Endodermal cell (in vitro differentiated cells): ENCODE measurements at regions not wholly inside any gene's neighbourhood (a gene's known extent, or its start where the extent isn't known, plus 50 kb on each side); places are given as distances from the start of the nearest gene placed in this dataset.

ENCODE experiments used
- DNase-seq: peaks from one replicate; pipeline ENCODE4 v3.0.0-alpha.2; 2017
- H3K27ac ChIP-seq: 2 replicates; pipeline ENCODE4 v1.5.1; 2013; ENCODE audit warnings: mild to moderate bottlenecking, low read depth, low read length, moderate library complexity
- H3K27me3 ChIP-seq: 2 replicates; pipeline ENCODE4 v1.6.1; 2013; ENCODE audit warnings: mild to moderate bottlenecking, low read length, moderate library complexity; ENCODE audit not compliant: insufficient read depth, control insufficient read depth, poor library complexity, severe bottlenecking
- H3K36me3 ChIP-seq: 2 replicates; pipeline ENCODE4 v1.7.0; 2013; ENCODE audit warnings: mild to moderate bottlenecking, low read length, moderate library complexity; ENCODE audit not compliant: control insufficient read depth, insufficient read depth
- H3K4me1 ChIP-seq: one replicate; pipeline ENCODE4 v1.7.0; 2013; ENCODE audit warnings: low read length; ENCODE audit not compliant: control insufficient read depth, insufficient read depth
- H3K4me3 ChIP-seq: 2 replicates; pipeline ENCODE4 v1.5.1; 2013; ENCODE audit warnings: mild to moderate bottlenecking, low read length, moderate library complexity
- H3K9ac ChIP-seq: 2 replicates; pipeline ENCODE4 v1.6.1; 2013; ENCODE audit warnings: mild to moderate bottlenecking, low read length, moderate library complexity; ENCODE audit not compliant: poor library complexity, severe bottlenecking; ENCODE audit errors: extremely low read depth
- H3K9me3 ChIP-seq: 2 replicates; pipeline ENCODE4 v1.6.1; 2013; ENCODE audit warnings: mild to moderate bottlenecking, low read length, moderate library complexity; ENCODE audit not compliant: control insufficient read depth
- H3K27ac Mint-ChIP-seq: 2 replicates; pipeline ENCODE4 v1.8.0; 2020; ENCODE audit warnings: mixed read lengths
- H3K27me3 Mint-ChIP-seq: 2 replicates; pipeline ENCODE4 v1.8.0; 2021; ENCODE audit warnings: mild to moderate bottlenecking, mixed read lengths; ENCODE audit not compliant: insufficient read depth
- H3K36me3 Mint-ChIP-seq: 2 replicates; pipeline ENCODE4 v1.8.0; 2020; ENCODE audit warnings: low read depth, mixed read lengths
- H3K4me1 Mint-ChIP-seq: 2 replicates; pipeline ENCODE4 v1.8.0; 2020; ENCODE audit warnings: mixed read lengths
- H3K4me3 Mint-ChIP-seq: 2 replicates; pipeline ENCODE4 v1.8.0; 2020; ENCODE audit warnings: mild to moderate bottlenecking, moderate library complexity, mixed read lengths
- H3K9me3 Mint-ChIP-seq: 2 replicates; pipeline ENCODE4 v1.8.0; 2020; ENCODE audit warnings: mild to moderate bottlenecking, mixed read lengths
- WGBS, 2 experiments: methylation state at CpG; one replicate each; pipeline versions ENCODE4 v1.1.5 to v1.1.7; 2013; ENCODE audit warnings: missing lambda C conversion rate in 2 of 2, mixed read lengths in 1 of 2; ENCODE audit not compliant: insufficient coverage in 1 of 2, insufficient read length in 1 of 2; 5-methylcytosine and 5-hydroxymethylcytosine counted together
- TF ChIP-seq, protein P1 (sequence below): fragments of 200-600 bp; sonication (generic); conservative IDR thresholded peaks from 2 replicates; pipeline ENCODE4 v1.5.0; 2021; ENCODE audit warnings: antibody characterized with exemption, mild to moderate bottlenecking

DNA sequence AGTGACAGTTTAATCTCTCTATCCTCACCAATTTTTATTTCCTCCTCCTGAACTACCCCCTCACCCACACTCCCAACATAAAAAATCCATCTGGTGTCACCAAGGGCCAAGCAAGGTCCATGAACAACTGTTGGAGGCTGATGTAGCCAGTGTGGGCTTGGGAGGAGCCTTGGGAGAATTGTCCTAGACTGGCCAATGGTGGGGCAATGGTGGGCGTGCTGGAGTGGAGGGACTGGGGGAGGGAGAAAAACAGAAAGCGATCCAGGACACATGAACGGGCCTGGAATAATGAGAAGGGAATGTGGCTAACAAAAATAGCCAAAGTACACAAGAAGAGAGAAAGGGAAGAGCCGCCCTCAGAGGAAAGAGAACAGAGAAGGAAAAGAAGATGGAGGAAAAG lies 272.6 kb downstream of the ENC1 start:
- no peak overlapping the region for H3K27ac ChIP-seq
- TF ChIP-seq, protein P1, sequence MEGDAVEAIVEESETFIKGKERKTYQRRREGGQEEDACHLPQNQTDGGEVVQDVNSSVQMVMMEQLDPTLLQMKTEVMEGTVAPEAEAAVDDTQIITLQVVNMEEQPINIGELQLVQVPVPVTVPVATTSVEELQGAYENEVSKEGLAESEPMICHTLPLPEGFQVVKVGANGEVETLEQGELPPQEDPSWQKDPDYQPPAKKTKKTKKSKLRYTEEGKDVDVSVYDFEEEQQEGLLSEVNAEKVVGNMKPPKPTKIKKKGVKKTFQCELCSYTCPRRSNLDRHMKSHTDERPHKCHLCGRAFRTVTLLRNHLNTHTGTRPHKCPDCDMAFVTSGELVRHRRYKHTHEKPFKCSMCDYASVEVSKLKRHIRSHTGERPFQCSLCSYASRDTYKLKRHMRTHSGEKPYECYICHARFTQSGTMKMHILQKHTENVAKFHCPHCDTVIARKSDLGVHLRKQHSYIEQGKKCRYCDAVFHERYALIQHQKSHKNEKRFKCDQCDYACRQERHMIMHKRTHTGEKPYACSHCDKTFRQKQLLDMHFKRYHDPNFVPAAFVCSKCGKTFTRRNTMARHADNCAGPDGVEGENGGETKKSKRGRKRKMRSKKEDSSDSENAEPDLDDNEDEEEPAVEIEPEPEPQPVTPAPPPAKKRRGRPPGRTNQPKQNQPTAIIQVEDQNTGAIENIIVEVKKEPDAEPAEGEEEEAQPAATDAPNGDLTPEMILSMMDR, result no peak
- DNase-seq, result no peak
- Mint-ChIP-seq H3K4me3 (no peak overlapping the region), H3K27me3 (no peaks in the 10 kb centered on the region), H3K27ac (no peak overlapping the region), H3K9me3 (no peaks in the 10 kb centered on the region), H3K4me1 (peaks cover 6% of the 10 kb centered on the region), H3K36me3 (no peaks in the 10 kb centered on the region)
- no peaks in the 10 kb centered on the region for H3K36me3 ChIP-seq
- no peaks in the 10 kb centered on the region for H3K9me3 ChIP-seq
- no peak overlapping the region for H3K9ac ChIP-seq
- no peak overlapping the region for H3K4me3 ChIP-seq
- no peaks in the 10 kb centered on the region for H3K4me1 ChIP-seq
- H3K27me3 ChIP-seq, result no peaks in the 10 kb centered on the region
- WGBS, 2 experiments, result 85 to 94% methylated on average over 4 of the region's 4 CpGs

DNA sequence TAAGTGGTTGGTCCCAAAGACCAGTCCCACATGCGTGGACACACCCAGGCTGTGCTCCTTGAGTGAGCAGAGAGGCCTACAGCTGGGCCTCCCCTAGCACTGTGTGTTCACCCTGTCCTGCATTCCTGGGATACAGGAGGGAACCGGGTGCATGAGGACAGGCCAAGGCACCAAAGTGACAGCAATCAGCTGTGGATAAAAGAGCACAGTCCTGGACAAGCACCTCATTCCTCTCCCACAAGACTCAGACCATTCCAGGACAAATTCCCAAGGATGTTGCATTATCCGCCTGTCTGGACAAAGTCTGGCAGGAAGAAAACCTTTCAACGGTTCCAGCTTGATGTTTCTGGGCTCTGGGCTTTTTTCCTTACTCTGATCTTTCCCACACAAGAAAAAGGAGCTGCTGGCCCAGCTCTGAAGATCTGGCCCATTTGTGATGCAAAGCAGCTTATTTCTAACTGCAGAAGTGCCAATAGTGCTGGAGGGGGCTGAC lies 273.2 kb downstream of the ENC1 start:
- Mint-ChIP-seq H3K9me3 (no peaks in the 10 kb centered on the region), H3K4me3 (no peak overlapping the region), H3K27ac (no peak overlapping the region), H3K36me3 (no peaks in the 10 kb centered on the region), H3K4me1 (peaks cover 6% of the 10 kb centered on the region), H3K27me3 (no peaks in the 10 kb centered on the region)
- no peak for DNase-seq
- Histone ChIP-seq H3K9me3 (no peaks in the 10 kb centered on the region), H3K27ac (no peak overlapping the region), H3K9ac (no peak overlapping the region), H3K4me1 (no peaks in the 10 kb centered on the region), H3K4me3 (no peak overlapping the region), H3K36me3 (no peaks in the 10 kb centered on the region), H3K27me3 (no peaks in the 10 kb centered on the region)
- TF ChIP-seq, protein P1, result no peak
- 69 to 90% methylated on average over 3 to 4 of the region's 4 CpGs for WGBS, 2 experiments

DNA sequence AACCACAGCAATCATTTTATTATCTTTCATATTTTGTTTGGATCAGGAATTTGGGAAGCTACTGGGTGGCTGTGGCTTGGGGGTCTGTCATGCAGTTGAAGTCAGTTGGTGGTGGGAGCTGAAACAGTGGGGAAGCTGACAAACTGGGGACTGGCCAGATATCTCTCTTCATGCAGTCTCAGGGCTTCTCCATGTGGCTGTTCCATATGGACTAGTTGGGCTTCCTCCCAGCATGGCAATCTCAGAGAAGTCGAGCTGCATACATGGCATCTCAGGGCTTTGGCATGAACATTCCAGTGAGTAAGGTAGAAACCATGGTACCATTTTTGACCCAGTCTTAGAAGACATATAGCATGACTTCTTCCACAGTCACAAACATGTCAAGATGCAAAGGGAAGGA lies 274.8 kb downstream of the ENC1 start:
- no peak overlapping the region for H3K27ac Mint-ChIP-seq
- Histone ChIP-seq H3K36me3 (no peaks in the 10 kb centered on the region), H3K27ac (no peak overlapping the region), H3K4me1 (no peaks in the 10 kb centered on the region), H3K9ac (no peak overlapping the region), H3K4me3 (no peak overlapping the region), H3K9me3 (no peaks in the 10 kb centered on the region), H3K27me3 (no peaks in the 10 kb centered on the region)
- H3K9me3 Mint-ChIP-seq, result no peaks in the 10 kb centered on the region
- DNase-seq, result no peak
- no peaks in the 10 kb centered on the region for H3K36me3 Mint-ChIP-seq
- peaks cover 6% of the 10 kb centered on the region for H3K4me1 Mint-ChIP-seq
- TF ChIP-seq, protein P1, result no peak
- H3K27me3 Mint-ChIP-seq, result no peaks in the 10 kb centered on the region
- H3K4me3 Mint-ChIP-seq, result no peak overlapping the region
- 91 to 100% methylated on average over 1 of the region's 1 CpG for WGBS, 2 experiments
